ENCODE measurements at regions not wholly inside any gene's neighbourhood (a gene's known extent, or its start where the extent isn't known, plus 50 kb on each side); places are given as distances from the start of the nearest gene placed in this dataset.

DNA sequence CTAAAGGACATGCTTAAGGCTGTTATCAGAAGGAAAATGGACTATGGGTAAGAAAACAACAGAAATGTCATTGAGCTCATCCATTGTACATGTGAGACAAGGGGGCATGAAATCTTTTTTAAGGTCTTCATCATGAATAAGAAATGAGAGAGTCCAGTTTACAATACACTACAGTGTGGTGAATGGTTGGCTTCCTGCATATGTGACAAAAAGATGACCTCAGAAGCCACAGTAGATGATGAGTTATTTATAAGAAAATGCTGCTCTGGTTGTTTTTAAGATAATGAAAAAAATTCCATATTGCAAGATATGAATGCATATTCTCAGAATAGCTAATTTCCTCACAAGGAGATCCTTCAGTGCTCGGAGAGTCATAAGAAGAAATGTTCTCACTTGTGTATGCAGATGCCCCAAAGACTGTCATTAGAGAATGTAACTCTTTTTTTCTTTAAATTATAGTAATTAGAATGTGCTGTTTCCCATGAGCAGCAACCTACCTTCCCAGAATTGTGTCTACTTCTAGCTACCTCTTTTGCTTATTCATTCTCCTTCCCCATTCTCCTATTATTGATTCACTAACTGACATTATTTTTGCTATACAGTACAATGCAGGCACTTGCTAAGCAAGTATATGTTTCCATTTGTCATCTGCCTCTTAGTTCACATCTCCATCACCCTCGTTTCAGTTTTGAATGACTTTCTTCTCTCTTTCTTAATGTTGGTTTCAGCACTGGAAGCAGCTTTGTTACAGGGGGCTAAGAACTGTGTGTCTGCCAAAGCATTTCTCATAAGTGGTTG, 152.0 kb upstream of the PEX5L start:
- H3K9me3 ChIP-seq: no peaks in the 10 kb centered on the region
- POLR2A ChIA-PET: no interaction called here
- FAIRE-seq: no peak
- ATAC-seq: no peak
- 2% methylated on average over 2 of the region's 2 CpGs for WGBS (ENCODE audit: missing lambda C conversion rate)
- H3K27ac ChIP-seq: no peak overlapping the region
- CTCF ChIA-PET: no interaction called here
- no peak overlapping the region for H3K4me3 ChIP-seq
- TF ChIP-seq POLR2AphosphoS2 (conservative IDR thresholded peaks at IDR 0.05; ENCODE audit: low read length) (no peak), RFX5 (IDR thresholded peaks at IDR 0.05) (no peak), CEBPB (IDR thresholded peaks at IDR 0.05) (no peak)
- no peaks in the 10 kb centered on the region for H3K4me1 ChIP-seq
- H3K4me2 ChIP-seq: no peak overlapping the region
- no peak for DNase-seq (ENCODE audit: low read depth in 1 of 2, low spot score in 1 of 2)

DNA sequence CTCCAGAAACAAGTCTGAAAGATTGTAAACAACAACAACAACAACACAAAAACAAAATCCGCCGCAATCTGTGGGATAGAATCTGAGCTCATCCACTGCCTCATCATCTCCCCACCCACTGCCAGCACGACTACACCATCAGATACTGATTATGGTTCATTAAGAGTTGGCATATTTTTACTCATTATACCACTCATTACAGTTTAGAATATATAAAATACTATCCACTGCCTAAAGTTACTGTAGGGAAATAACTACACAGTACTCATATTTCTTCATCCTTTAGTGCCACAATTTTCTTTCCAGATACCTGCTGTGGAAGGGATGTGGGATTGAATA, 152.5 kb upstream of the PEX5L start:
- ATAC-seq (no peak), FAIRE-seq (no peak), DNase-seq (ENCODE audit: low read depth in 1 of 2, low spot score in 1 of 2) (no peak)
- CTCF ChIA-PET: no interaction called here
- H3K4me3 ChIP-seq: no peak overlapping the region
- H3K4me2 ChIP-seq: no peak overlapping the region
- no peaks in the 10 kb centered on the region for H3K9me3 ChIP-seq
- WGBS (ENCODE audit: missing lambda C conversion rate): 52% methylated on average over 3 of the region's 3 CpGs
- H3K4me1 ChIP-seq: no peaks in the 10 kb centered on the region
- no peak overlapping the region for H3K27ac ChIP-seq
- POLR2A ChIA-PET: no interaction called here
- TF ChIP-seq RAD21 (conservative IDR thresholded peaks at IDR 0.05 in 1 of 2, IDR thresholded peaks at IDR 0.05 in 1 of 2): no peak
- no peak for TF ChIP-seq FOXS1 (CRISPR knock-in tag; IDR thresholded peaks at IDR 0.05)
- TF ChIP-seq, protein P1, sequence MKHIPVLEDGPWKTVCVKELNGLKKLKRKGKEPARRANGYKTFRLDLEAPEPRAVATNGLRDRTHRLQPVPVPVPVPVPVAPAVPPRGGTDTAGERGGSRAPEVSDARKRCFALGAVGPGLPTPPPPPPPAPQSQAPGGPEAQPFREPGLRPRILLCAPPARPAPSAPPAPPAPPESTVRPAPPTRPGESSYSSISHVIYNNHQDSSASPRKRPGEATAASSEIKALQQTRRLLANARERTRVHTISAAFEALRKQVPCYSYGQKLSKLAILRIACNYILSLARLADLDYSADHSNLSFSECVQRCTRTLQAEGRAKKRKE (CRISPR knock-in tag; IDR thresholded peaks at IDR 0.05; ENCODE audit: low read depth): no peak
- TF ChIP-seq, protein P2, sequence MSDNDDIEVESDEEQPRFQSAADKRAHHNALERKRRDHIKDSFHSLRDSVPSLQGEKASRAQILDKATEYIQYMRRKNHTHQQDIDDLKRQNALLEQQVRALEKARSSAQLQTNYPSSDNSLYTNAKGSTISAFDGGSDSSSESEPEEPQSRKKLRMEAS (IDR thresholded peaks at IDR 0.05): no peak
- no peak for TF ChIP-seq CEBPB (IDR thresholded peaks at IDR 0.05)
- TF ChIP-seq CBX8 (IDR thresholded peaks at IDR 0.05): no peak
- TF ChIP-seq CHD4 (IDR thresholded peaks at IDR 0.05; ENCODE audit: borderline replicate concordance): no peak
- TF ChIP-seq ZC3H11A (IDR thresholded peaks at IDR 0.05): no peak
- TF ChIP-seq RCOR1 (IDR thresholded peaks at IDR 0.05; ENCODE audit: low read depth, low read length): no peak

DNA sequence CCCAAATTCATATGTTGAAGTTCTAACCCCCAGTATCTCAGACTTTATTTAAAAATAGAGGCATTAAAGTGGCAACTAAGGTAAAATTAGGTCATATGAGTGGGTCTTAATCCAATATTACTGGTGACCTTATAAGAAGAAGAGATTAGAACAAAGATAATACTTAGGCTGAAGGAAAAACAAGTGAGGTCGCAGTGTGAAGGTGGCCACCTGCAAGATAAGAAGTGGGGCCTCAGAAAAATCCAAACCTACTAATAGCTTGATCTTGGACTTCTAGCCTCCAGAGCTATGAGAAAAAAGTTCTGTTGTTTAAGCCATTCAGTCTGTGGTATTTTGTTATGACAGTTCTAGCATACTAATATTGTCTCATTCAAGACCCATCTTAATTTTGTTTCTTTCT, 159.9 kb upstream of the PEX5L start:
- ChIA-PET POLR2A (no interaction called here), CTCF (no interaction called here)
- DNase-seq (ENCODE audit: low read depth in 1 of 2, low spot score in 1 of 2) (no peak), FAIRE-seq (no peak), ATAC-seq (no peak)
- H3K4me3 ChIP-seq: no peak overlapping the region
- H3K9me3 ChIP-seq: no peaks in the 10 kb centered on the region
- no peaks in the 10 kb centered on the region for H3K4me1 ChIP-seq
- H3K4me2 ChIP-seq: no peak overlapping the region
- TF ChIP-seq EHF (CRISPR knock-in tag; IDR thresholded peaks at IDR 0.05) (no peak), CBX8 (IDR thresholded peaks at IDR 0.05) (no peak), TP53 (CRISPR knock-in tag; IDR thresholded peaks at IDR 0.05) (no peak), NR3C1 (IDR thresholded peaks at IDR 0.05) (no peak), RARB (CRISPR knock-in tag; IDR thresholded peaks at IDR 0.05) (no peak)
- TF ChIP-seq, protein P3, sequence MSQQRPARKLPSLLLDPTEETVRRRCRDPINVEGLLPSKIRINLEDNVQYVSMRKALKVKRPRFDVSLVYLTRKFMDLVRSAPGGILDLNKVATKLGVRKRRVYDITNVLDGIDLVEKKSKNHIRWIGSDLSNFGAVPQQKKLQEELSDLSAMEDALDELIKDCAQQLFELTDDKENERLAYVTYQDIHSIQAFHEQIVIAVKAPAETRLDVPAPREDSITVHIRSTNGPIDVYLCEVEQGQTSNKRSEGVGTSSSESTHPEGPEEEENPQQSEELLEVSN (IDR thresholded peaks at IDR 0.05; ENCODE audit: borderline replicate concordance, low read depth): no peak
- no peak overlapping the region for H3K27ac ChIP-seq
- 0% methylated on average over 1 of the region's 1 CpG for WGBS (ENCODE audit: missing lambda C conversion rate)

DNA sequence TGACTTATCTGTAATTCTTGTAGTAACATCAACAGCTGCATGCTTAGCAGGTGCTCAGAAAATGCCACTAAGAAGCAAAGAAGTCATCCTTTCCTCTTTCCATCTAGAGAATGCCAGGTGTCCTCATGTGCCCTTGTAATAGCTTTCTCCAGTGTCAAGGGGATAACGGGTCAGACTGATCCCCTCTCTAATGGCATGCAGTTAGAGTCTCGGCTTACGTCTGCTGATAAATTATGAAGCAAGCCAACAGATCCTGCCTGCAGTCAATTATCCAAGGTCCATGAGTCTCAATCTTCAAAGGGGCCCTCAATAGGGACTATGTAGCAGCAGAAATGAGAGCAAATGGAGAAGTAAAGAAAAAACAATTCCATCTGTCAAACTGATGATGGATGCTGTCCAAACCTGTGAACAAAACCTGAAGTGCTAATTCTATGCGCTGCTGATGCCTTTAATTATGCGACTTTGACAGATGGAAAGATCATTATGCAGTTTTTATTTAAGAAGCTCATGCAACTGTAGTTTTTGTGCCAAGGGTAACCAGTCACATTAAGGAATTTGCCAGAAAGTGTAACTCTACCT, 162.8 kb upstream of the PEX5L start:
- H3K9me3 ChIP-seq: no peaks in the 10 kb centered on the region
- CTCF ChIA-PET: no interaction called here
- POLR2A ChIA-PET: no interaction called here
- no peak for TF ChIP-seq SMC3 (IDR thresholded peaks at IDR 0.05)
- TF ChIP-seq KDM5A (IDR thresholded peaks at IDR 0.05): no peak
- TF ChIP-seq NR3C1 (IDR thresholded peaks at IDR 0.05): no peak
- TF ChIP-seq PHF8 (IDR thresholded peaks at IDR 0.05; ENCODE audit: borderline replicate concordance, low read depth): no peak
- TF ChIP-seq EHF (CRISPR knock-in tag; IDR thresholded peaks at IDR 0.05): no peak
- no peak for TF ChIP-seq CBX8 (IDR thresholded peaks at IDR 0.05)
- TF ChIP-seq, protein P4, sequence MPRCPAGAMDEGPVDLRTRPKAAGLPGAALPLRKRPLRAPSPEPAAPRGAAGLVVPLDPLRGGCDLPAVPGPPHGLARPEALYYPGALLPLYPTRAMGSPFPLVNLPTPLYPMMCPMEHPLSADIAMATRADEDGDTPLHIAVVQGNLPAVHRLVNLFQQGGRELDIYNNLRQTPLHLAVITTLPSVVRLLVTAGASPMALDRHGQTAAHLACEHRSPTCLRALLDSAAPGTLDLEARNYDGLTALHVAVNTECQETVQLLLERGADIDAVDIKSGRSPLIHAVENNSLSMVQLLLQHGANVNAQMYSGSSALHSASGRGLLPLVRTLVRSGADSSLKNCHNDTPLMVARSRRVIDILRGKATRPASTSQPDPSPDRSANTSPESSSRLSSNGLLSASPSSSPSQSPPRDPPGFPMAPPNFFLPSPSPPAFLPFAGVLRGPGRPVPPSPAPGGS (IDR thresholded peaks at IDR 0.05): no peak
- no peak for TF ChIP-seq MAFK (IDR thresholded peaks at IDR 0.05; ENCODE audit: partially characterized antibody)
- no peak for TF ChIP-seq GATA3 (IDR thresholded peaks at IDR 0.05; ENCODE audit: borderline replicate concordance)
- TF ChIP-seq FOSB (CRISPR knock-in tag; IDR thresholded peaks at IDR 0.05): no peak
- TF ChIP-seq ZC3H11A (IDR thresholded peaks at IDR 0.05): no peak
- TF ChIP-seq FOXS1 (CRISPR knock-in tag; IDR thresholded peaks at IDR 0.05): no peak
- no peak for TF ChIP-seq MYC (IDR thresholded peaks at IDR 0.05; ENCODE audit: borderline replicate concordance, low read length)
- TF ChIP-seq RFX5 (IDR thresholded peaks at IDR 0.05): no peak
- no peak for TF ChIP-seq FOSL2 (IDR thresholded peaks at IDR 0.05)
- no peak for TF ChIP-seq FOSL2 (CRISPR knock-in tag; IDR thresholded peaks at IDR 0.05)
- TF ChIP-seq CHD4 (IDR thresholded peaks at IDR 0.05; ENCODE audit: borderline replicate concordance): no peak
- TF ChIP-seq SREBF2 (IDR thresholded peaks at IDR 0.05): no peak
- TF ChIP-seq TP53 (CRISPR knock-in tag; IDR thresholded peaks at IDR 0.05): no peak
- TF ChIP-seq POLR2A (IDR thresholded peaks at IDR 0.05; ENCODE audit: low read length): no peak
- no peak for FAIRE-seq
- H3K4me3 ChIP-seq: no peak overlapping the region
- no peak for DNase-seq (ENCODE audit: low read depth in 1 of 2, low spot score in 1 of 2)
- no peak overlapping the region for H3K4me2 ChIP-seq
- H3K27ac ChIP-seq: no peak overlapping the region
- 19% methylated on average over 5 of the region's 5 CpGs for WGBS (ENCODE audit: missing lambda C conversion rate)
- H3K4me1 ChIP-seq: no peaks in the 10 kb centered on the region
- no peak for ATAC-seq
